HepG2 (cell line): ENCODE measurements at regions not wholly inside any gene's neighbourhood (a gene's known extent, or its start where the extent isn't known, plus 50 kb on each side); places are given as distances from the start of the nearest gene placed in this dataset.
"Not testable (repeated sequence)": the region's sequence is repeated elsewhere in the genome, so short reads cannot be mapped to it uniquely, and the experiment has no call there.

Experiments used
- ATAC-seq: fragments of 200-7000 bp; cut with Tn5 transposase; 3 replicates; pipeline ENCODE4 v1.9.1; 2020; ENCODE audit warnings: mild to moderate bottlenecking, moderate library complexity
- BruUV-seq: library from RNA; stranded (reverse); fragments of 400-500 nt; replicated peaks from 2 replicates; lab custom pipeline; 2021; lab: Mats Ljungman, UMichigan
- CTCF ChIA-PET: fragments of 300-600 bp; formaldehyde crosslinking; extraction: SDS; loops from one replicate; lab custom pipeline; 2021; ENCODE audit warnings: low total read pairs, inconsistent platforms, low intra/inter-chr PET ratio; lab: Yijun Ruan, JAX
- POLR2A ChIA-PET: fragments of 350-600 bp; sonication (Branson Sonifier 250); formaldehyde crosslinking; loops from one replicate; lab custom pipeline; 2020; ENCODE audit warnings: antibody characterized with exemption, inconsistent platforms; lab: Yijun Ruan, JAX
- DNase-seq: peaks from one replicate; pipeline ENCODE4 v3.0.0-alpha.2; 2015; ENCODE audit warnings: low spot score
- FAIRE-seq: peaks from 3 replicates; lab custom pipeline; 2011; peaks lifted over from hg19 to GRCh38; lab: Jason Lieb, UNC
- H2AFZ ChIP-seq: one replicate; pipeline ENCODE4 v1.6.1; 2011; ENCODE audit warnings: low read length, inconsistent platforms
- H3K27ac ChIP-seq: fragments of 300-600 bp; 3 replicates; pipeline ENCODE4 v1.8.0; 2011; ENCODE audit warnings: mixed run types, mild to moderate bottlenecking, mixed read lengths, low read length, inconsistent platforms; ENCODE audit not compliant: insufficient read depth; ENCODE audit errors: extremely low read length
- H3K27me3 ChIP-seq, 2 experiments: fragments of 200-600 bp in 1 of 2; 2 replicates in 1 of 2; 3 replicates in 1 of 2; pipeline versions ENCODE4 v1.6.0 to v1.8.0; 2011; ENCODE audit warnings: low read length in 2 of 2, mild to moderate bottlenecking in 2 of 2, moderate library complexity in 2 of 2, inconsistent platforms in 1 of 2; ENCODE audit not compliant: insufficient read depth in 2 of 2, control insufficient read depth in 1 of 2
- H3K36me3 ChIP-seq, 2 experiments: fragments of 200-600 bp in 1 of 2; replicated peaks in 1 of 2; 2 replicates in 1 of 2; 3 replicates in 1 of 2; pipeline versions ENCODE4 v1.5.1 to v1.8.0; 2011; ENCODE audit warnings: low read length in 2 of 2, inconsistent platforms in 1 of 2; ENCODE audit not compliant: insufficient read depth in 2 of 2, control insufficient read depth in 1 of 2
- H3K4me1 ChIP-seq: 2 replicates; pipeline ENCODE4 v1.5.1; 2012; ENCODE audit warnings: low read length, inconsistent platforms; ENCODE audit not compliant: insufficient read depth
- H3K4me2 ChIP-seq: 2 replicates; pipeline ENCODE4 v1.6.0; 2011; ENCODE audit warnings: low read depth, low read length, inconsistent platforms
- H3K4me3 ChIP-seq, 3 experiments: fragments of 200-600 bp in 1 of 3; sonication (generic), shearing (Covaris generic) in 1 of 3; replicated peaks in 1 of 3; 2 replicates each; pipeline ENCODE4 v1.5.1; 2011 to 2016; ENCODE audit warnings: low read length in 3 of 3, inconsistent platforms in 2 of 3, low read depth in 2 of 3, mild to moderate bottlenecking in 2 of 3, control low read depth in 1 of 3, mixed read lengths in 1 of 3; ENCODE audit not compliant: insufficient read depth in 1 of 3
- H3K79me2 ChIP-seq: one replicate; pipeline ENCODE4 v1.6.1; 2011; ENCODE audit warnings: low read length, inconsistent platforms; ENCODE audit not compliant: insufficient read depth
- H3K9ac ChIP-seq: 2 replicates; pipeline ENCODE4 v1.6.0; 2011; ENCODE audit warnings: mild to moderate bottlenecking, low read depth, low read length, inconsistent platforms; ENCODE audit not compliant: insufficient read depth
- H3K9me3 ChIP-seq: 2 replicates; pipeline ENCODE4 v1.5.1; 2012; ENCODE audit warnings: mild to moderate bottlenecking, low read length
- H4K20me1 ChIP-seq: 2 replicates; pipeline ENCODE4 v1.6.0; 2011; ENCODE audit warnings: inconsistent platforms, mild to moderate bottlenecking, low read length, moderate library complexity; ENCODE audit not compliant: insufficient read depth
- ELF1 ChIP-seq: sonication (generic); formaldehyde crosslinking; IDR thresholded peaks from 2 replicates; pipeline ENCODE4 v1.4.0; 2020; ENCODE audit warnings: missing genetic modification reagents
- ETV5 ChIP-seq: IDR thresholded peaks from 2 replicates; pipeline ENCODE4 v1.6.1; 2018; ENCODE audit warnings: missing biosample characterization, missing genetic modification reagents, inconsistent platforms, borderline replicate concordance
- MIXL1 ChIP-seq: IDR thresholded peaks from 2 replicates; pipeline ENCODE4 v1.6.1; 2016
- ZFAT ChIP-seq: sonication (generic); formaldehyde crosslinking; conservative IDR thresholded peaks from 2 replicates; pipeline ENCODE4 v1.8.1; 2023; ENCODE audit warnings: missing genetic modification reagents, inconsistent platforms
- ZNF12 ChIP-seq: sonication (generic); formaldehyde crosslinking; IDR thresholded peaks from 2 replicates; pipeline ENCODE4 v1.5.0; 2020; ENCODE audit warnings: missing genetic modification reagents
- ZNF251 ChIP-seq: sonication (generic); formaldehyde crosslinking; IDR thresholded peaks from 2 replicates; pipeline ENCODE4 v1.9.0; 2021; ENCODE audit warnings: mild to moderate bottlenecking, missing genetic modification reagents
- ZNF333 ChIP-seq: sonication (generic); formaldehyde crosslinking; IDR thresholded peaks from 2 replicates; pipeline ENCODE4 v1.4.0; 2020; ENCODE audit warnings: mild to moderate bottlenecking, missing genetic modification reagents, borderline replicate concordance
- ZNF501 ChIP-seq: sonication (generic); formaldehyde crosslinking; IDR thresholded peaks from 2 replicates; pipeline ENCODE4 v1.5.1; 2020; ENCODE audit warnings: mild to moderate bottlenecking, moderate library complexity, missing genetic modification reagents
- ZNF703 ChIP-seq: sonication (generic); formaldehyde crosslinking; IDR thresholded peaks from 2 replicates; pipeline ENCODE4 v1.5.1; 2020; ENCODE audit warnings: missing genetic modification reagents, mild to moderate bottlenecking, moderate library complexity, borderline replicate concordance
- WGBS: methylation state at CpG from one replicate; pipeline ENCODE4 v1.1.6; 2017; ENCODE audit warnings: low lambda C conversion rate; 5-methylcytosine and 5-hydroxymethylcytosine counted together
- in situ Hi-C: cut with HindIII; loops from 2 replicates; pipeline ENCODE4 v1.10.0; 2017; ENCODE audit warnings: low pct_unique_long_range_greater_than_20kb; ENCODE audit not compliant: extremely low pct_ligation_motif_present
- intact Hi-C: fragments of 100-400 bp; cut with micrococcal nuclease; formaldehyde crosslinking; loops from one replicate; pipeline ENCODE4 v1.10.0; 2022; ENCODE audit not compliant: unreplicated experiment
- TF ChIP-seq, protein P1 (sequence below): sonication (generic); formaldehyde crosslinking; IDR thresholded peaks from 2 replicates; pipeline ENCODE4 v1.4.0; 2020; ENCODE audit warnings: missing genetic modification reagents
- TF ChIP-seq, protein P2 (sequence below): sonication (generic); formaldehyde crosslinking; IDR thresholded peaks from 2 replicates; pipeline ENCODE4 v1.9.0; 2021; ENCODE audit warnings: mild to moderate bottlenecking, missing genetic modification reagents
- TF ChIP-seq, protein P3 (sequence below): sonication (generic); formaldehyde crosslinking; IDR thresholded peaks from 2 replicates; pipeline ENCODE4 v1.4.0; 2020; ENCODE audit warnings: missing genetic modification reagents

DNA sequence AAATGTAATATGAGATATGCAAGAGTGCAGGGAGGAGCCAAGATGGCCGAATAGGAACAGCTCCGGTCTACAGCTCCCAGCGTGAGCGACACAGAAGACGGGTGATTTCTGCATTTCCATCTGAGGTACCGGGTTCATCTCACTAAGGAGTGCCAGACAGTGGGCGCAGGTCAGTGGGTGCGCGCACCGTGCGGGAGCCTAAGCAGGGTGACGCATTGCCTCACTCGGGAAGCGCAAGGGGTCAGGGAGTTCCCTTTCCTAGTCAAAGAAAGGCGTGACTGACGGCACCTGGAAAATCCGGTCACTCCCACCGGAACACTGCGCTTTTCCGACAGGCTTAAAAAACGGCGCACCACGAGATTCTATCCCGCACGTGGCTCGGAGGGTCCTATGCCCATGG lies 359.2 kb upstream of the TYRP1 start:
- H3K27me3 ChIP-seq, H3K4me3 ChIP-seq, H3K79me2 ChIP-seq, ATAC-seq, H3K4me2 ChIP-seq, CTCF ChIA-PET, H3K4me1 ChIP-seq, H3K9me3 ChIP-seq, H3K9ac ChIP-seq, H2AFZ ChIP-seq, BruUV-seq, FAIRE-seq, H3K36me3 ChIP-seq, DNase-seq, in situ Hi-C loops, H4K20me1 ChIP-seq, POLR2A ChIA-PET, H3K27ac ChIP-seq: not testable (repeated sequence)
- 71% methylated on average over 17 of the region's 26 CpGs for WGBS
- intact Hi-C loops = loop anchor here (5.0 kb wide), 1 partner anchor 303 kb away; no protein-coding TSS in a partner anchor

DNA sequence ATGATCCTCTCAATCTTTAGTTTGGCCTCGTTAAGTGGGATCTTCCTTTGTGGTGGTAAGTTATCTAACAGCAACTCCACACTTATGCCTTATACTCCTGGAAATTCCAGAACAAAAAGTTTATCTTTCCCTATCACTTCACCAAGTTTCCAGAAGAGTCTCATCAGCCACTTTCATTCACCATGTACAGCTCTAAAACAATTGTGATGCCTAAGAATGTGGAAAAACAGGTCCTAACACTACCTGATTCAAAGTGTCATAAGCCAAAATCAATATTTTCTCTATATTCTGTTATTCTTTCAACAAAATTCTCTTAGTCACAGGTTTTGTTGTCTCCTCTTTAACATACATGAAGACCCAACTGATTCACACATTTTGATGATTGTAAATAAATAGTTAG lies 342.4 kb upstream of the TYRP1 start:
- ATAC-seq (no peak), FAIRE-seq (no peak), DNase-seq (no peak)
- H3K36me3 ChIP-seq = no peaks in the 10 kb centered on the region
- H3K9ac ChIP-seq = no peak overlapping the region
- no peaks in the 10 kb centered on the region for H4K20me1 ChIP-seq
- no peak overlapping the region for H3K4me2 ChIP-seq
- CTCF ChIA-PET = no interaction called here
- BruUV-seq = no TSS peak
- H2AFZ ChIP-seq = no peak overlapping the region
- H3K9me3 ChIP-seq = no peaks in the 10 kb centered on the region; the same call in 1 of the 2 replicates
- no peak overlapping the region for H3K4me3 ChIP-seq
- in situ Hi-C loops = loop anchor here (25.0 kb wide), 1 partner anchor 1963 kb away; no protein-coding TSS in a partner anchor
- POLR2A ChIA-PET = no interaction called here
- H3K4me1 ChIP-seq = no peaks in the 10 kb centered on the region
- WGBS = 0% methylated on average over 1 of the region's 1 CpG
- no peaks in the 10 kb centered on the region for H3K79me2 ChIP-seq
- intact Hi-C loops = no loop called here
- H3K27ac ChIP-seq = no peak overlapping the region
- H3K27me3 ChIP-seq = no peaks in the 10 kb centered on the region
- no peak for TF ChIP-seq ZFAT (CRISPR knock-in tag)
- no peak for TF ChIP-seq ZNF703 (CRISPR knock-in tag)
- no peak for TF ChIP-seq ETV5 (CRISPR knock-in tag)
- TF ChIP-seq, protein P1, sequence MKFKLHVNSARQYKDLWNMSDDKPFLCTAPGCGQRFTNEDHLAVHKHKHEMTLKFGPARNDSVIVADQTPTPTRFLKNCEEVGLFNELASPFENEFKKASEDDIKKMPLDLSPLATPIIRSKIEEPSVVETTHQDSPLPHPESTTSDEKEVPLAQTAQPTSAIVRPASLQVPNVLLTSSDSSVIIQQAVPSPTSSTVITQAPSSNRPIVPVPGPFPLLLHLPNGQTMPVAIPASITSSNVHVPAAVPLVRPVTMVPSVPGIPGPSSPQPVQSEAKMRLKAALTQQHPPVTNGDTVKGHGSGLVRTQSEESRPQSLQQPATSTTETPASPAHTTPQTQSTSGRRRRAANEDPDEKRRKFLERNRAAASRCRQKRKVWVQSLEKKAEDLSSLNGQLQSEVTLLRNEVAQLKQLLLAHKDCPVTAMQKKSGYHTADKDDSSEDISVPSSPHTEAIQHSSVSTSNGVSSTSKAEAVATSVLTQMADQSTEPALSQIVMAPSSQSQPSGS (CRISPR knock-in tag) = no peak
- no peak for TF ChIP-seq ZNF12 (CRISPR knock-in tag)
- no peak for TF ChIP-seq ZNF333 (CRISPR knock-in tag)
- TF ChIP-seq, protein P2, sequence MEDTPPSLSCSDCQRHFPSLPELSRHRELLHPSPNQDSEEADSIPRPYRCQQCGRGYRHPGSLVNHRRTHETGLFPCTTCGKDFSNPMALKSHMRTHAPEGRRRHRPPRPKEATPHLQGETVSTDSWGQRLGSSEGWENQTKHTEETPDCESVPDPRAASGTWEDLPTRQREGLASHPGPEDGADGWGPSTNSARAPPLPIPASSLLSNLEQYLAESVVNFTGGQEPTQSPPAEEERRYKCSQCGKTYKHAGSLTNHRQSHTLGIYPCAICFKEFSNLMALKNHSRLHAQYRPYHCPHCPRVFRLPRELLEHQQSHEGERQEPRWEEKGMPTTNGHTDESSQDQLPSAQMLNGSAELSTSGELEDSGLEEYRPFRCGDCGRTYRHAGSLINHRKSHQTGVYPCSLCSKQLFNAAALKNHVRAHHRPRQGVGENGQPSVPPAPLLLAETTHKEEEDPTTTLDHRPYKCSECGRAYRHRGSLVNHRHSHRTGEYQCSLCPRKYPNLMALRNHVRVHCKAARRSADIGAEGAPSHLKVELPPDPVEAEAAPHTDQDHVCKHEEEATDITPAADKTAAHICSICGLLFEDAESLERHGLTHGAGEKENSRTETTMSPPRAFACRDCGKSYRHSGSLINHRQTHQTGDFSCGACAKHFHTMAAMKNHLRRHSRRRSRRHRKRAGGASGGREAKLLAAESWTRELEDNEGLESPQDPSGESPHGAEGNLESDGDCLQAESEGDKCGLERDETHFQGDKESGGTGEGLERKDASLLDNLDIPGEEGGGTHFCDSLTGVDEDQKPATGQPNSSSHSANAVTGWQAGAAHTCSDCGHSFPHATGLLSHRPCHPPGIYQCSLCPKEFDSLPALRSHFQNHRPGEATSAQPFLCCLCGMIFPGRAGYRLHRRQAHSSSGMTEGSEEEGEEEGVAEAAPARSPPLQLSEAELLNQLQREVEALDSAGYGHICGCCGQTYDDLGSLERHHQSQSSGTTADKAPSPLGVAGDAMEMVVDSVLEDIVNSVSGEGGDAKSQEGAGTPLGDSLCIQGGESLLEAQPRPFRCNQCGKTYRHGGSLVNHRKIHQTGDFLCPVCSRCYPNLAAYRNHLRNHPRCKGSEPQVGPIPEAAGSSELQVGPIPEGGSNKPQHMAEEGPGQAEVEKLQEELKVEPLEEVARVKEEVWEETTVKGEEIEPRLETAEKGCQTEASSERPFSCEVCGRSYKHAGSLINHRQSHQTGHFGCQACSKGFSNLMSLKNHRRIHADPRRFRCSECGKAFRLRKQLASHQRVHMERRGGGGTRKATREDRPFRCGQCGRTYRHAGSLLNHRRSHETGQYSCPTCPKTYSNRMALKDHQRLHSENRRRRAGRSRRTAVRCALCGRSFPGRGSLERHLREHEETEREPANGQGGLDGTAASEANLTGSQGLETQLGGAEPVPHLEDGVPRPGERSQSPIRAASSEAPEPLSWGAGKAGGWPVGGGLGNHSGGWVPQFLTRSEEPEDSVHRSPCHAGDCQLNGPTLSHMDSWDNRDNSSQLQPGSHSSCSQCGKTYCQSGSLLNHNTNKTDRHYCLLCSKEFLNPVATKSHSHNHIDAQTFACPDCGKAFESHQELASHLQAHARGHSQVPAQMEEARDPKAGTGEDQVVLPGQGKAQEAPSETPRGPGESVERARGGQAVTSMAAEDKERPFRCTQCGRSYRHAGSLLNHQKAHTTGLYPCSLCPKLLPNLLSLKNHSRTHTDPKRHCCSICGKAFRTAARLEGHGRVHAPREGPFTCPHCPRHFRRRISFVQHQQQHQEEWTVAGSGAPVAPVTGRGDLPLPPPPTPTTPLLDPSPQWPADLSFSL (CRISPR knock-in tag) = no peak
- no peak for TF ChIP-seq MIXL1 (CRISPR knock-in tag)
- TF ChIP-seq ZNF501 = no peak
- TF ChIP-seq ELF1 = no peak
- no peak for TF ChIP-seq ZNF251
- TF ChIP-seq, protein P3, sequence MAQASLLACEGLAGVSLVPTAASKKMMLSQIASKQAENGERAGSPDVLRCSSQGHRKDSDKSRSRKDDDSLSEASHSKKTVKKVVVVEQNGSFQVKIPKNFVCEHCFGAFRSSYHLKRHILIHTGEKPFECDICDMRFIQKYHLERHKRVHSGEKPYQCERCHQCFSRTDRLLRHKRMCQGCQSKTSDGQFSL = no peak
